Activated T-helper 9 cell treated with anti-CD3 and anti-CD28 coated beads, Interleukin-2, amount 50 U/mL, for 16 hours (primary cell): ENCODE measurements at regions not wholly inside any gene's neighbourhood (a gene's known extent, or its start where the extent isn't known, plus 50 kb on each side); places are given as distances from the start of the nearest gene placed in this dataset.
"Not testable (repeated sequence)": the region's sequence is repeated elsewhere in the genome, so short reads cannot be mapped to it uniquely, and the experiment has no call there.

ENCODE experiments used
- DNase-seq: peaks from one replicate; pipeline ENCODE4 v3.0.0-alpha.2; 2020; ENCODE audit warnings: low read depth

GRCh38 chr2:220696280-220696669 lies 875.8 kb downstream of the EPHA4 start:
- DNase-seq: no peak

DNA sequence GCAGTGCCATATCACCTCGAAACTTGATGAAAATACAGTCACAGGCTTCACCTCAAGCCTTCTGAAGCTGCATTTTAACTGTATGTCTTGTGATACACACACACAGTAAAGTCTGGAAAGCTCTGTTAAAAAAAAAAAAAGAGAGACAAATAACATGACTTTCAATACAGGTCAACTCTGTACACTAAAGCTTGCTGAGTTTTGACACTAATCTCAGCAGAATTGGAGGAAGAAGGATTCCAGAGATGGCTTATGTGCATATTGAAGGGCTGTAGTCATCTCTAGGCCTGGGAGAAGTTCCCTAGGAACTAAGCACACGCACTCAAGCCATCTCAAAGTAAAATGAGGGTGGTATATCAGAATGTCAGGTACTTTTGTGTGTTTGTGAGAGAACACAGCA lies 875.1 kb downstream of the EPHA4 start:
- no peak for DNase-seq

GRCh38 chr2:220701115-220701514 lies 871.0 kb downstream of the EPHA4 start:
- no peak for DNase-seq

DNA sequence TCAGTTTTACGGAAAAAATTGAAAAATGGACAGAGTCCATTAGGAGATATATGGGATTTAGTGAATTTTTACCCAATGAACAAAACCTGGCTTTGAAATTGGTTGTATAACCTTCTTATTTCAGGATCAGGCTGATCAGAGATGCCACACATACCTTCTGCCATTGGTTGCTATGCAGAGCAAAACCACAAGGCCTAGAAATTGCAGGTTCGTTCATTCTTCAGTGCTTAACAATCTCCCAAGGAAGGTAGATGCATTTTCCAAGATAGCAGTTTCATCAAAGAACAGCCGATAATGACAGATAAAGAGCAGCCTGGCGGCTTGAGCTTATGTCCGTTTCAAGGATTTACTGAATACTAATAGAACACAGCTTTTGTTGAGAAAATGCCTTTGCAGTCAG lies 868.8 kb downstream of the EPHA4 start:
- no peak for DNase-seq

DNA sequence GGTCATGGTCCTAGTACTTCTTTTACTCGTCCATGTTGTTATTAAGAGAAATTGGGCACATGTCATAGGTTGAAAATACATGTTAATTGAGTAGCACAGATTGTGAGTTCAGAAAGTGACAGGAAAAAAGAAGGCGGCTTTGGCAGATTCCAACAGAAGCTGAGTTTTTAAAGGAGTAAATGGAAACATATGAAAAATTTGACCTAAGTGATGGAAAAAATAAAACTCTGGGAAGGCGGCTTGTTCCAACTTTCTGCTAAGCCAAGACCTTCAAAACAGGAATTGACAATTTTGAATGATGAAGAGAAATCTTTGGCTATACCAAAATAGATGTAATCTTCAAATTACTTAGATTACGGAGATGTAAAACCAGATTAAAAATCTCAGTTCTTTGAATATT lies 868.0 kb downstream of the EPHA4 start:
- no peak for DNase-seq

DNA sequence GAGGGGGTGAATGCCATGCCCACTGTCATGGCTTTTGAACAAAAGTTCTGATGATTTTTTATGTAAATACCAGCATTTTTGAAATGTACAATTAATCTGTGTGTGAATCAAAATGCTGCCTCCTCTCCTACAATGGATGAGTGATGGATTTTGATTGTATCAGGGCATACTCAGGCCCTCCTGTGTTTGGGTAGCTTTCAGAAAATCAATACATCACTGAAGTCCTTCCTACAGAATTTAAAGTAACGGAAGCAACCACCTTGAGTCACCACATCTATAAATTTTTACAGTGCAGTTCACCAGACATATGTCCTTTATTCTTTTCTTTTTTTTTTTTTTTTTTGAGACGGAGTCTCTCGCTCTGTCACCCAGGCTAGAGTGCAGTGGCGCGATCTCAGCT lies 867.3 kb downstream of the EPHA4 start:
- no peak for DNase-seq

DNA sequence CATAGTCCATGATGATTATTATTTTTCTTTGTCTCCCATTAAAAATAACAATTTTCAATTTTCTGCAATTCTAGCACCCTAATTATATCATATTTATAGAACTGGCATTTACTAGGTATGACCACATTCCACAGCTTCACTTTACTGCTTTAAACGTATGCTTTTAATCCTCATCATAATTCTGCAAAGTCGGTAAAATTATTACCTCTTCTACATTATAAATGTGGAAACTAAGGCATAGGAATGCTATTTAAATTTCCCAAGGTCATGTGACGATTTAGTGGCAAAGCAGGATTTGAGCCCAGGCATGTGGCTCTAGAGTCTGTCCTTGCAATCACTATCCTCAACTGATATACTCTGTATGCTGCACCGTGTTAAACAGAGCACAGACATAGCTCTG lies 866.4 kb downstream of the EPHA4 start:
- no peak for DNase-seq

DNA sequence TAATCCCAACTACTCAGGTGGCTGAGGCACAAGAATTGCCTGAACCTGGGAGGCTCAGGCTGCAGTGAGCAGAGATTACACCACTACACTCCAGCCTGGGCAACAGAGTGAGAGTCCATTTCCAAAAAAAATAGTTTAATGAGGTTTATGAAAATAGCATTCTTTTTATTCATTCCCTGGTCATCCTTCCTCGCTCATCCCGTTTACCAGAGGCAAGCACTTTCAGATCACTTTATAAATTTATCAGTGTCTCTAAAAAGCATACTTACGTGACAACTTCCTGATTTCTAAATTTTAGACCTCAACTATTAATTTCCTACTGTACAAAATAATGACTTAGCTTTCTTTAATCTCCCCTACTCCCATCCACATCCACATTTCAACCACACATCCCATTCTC lies 864.8 kb downstream of the EPHA4 start:
- DNase-seq: no peak

- DNase-seq: no peak
Measured at GRCh38 chr2:220708366-220708765, 863.7 kb downstream of the EPHA4 start.

- no peak for DNase-seq
Measured at GRCh38 chr2:220717283-220717682, 854.8 kb downstream of the EPHA4 start.

DNA sequence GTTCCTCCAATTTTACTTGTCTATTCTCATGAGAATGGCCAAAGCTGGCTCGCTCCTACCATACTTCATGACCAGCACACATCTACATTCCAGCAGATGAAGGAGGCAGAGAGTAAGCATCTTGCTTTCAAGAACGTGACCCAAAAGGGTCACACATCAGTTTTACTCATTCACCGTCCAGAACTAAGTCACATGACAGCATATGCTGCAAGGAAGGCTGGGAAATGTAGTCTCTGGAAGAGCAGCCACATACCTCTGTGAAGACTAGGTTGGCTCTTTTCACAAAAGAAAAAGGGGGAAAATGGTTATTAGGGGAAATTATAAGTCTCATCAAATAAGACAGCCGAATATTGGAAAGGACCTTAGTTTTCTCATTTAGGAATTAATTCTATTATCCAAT lies 835.3 kb downstream of the EPHA4 start:
- DNase-seq: no peak

DNA sequence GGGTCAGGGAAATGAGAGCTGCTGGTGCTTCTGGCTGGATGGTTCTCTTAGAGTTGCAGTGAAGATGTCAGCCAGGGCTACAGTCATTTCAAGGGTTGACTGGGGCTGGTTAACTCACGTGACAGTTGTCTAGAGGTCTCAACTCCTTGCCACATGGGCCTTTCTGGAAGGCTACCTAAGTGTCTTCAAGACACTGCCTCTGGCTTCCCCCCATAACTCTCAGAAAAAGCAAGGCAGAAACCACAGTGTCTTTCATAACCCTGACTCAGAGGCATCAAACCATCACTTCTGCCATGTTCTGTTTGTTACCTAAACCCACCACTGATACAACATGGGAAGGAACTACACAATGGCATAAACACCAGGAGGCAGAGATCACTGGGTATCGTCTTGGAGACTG lies 828.9 kb downstream of the EPHA4 start:
- no peak for DNase-seq

GRCh38 chr2:220744861-220745260 lies 827.2 kb downstream of the EPHA4 start:
- no peak for DNase-seq

DNA sequence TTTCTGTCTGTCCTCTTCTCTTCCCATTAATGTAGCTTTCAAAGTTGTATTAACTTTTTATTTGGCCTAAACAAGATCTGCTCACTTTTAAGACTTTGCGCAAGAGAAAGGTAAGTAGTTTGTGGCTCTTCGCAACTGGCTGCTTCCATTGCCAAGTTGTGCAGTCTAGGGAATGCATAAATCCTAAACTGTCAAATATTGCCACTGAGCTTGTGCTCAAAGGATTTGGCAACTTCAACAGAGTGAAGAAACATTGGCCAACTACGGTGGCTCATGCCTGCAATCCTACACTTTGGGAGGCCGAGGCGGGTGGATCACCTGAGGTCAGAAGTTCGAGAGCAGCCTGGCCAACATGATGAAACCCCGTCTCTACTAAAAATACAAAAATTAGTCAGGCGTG lies 826.4 kb downstream of the EPHA4 start:
- no peak for DNase-seq

- DNase-seq: no peak
Measured at GRCh38 chr2:220747736-220748135, 824.4 kb downstream of the EPHA4 start.

DNA sequence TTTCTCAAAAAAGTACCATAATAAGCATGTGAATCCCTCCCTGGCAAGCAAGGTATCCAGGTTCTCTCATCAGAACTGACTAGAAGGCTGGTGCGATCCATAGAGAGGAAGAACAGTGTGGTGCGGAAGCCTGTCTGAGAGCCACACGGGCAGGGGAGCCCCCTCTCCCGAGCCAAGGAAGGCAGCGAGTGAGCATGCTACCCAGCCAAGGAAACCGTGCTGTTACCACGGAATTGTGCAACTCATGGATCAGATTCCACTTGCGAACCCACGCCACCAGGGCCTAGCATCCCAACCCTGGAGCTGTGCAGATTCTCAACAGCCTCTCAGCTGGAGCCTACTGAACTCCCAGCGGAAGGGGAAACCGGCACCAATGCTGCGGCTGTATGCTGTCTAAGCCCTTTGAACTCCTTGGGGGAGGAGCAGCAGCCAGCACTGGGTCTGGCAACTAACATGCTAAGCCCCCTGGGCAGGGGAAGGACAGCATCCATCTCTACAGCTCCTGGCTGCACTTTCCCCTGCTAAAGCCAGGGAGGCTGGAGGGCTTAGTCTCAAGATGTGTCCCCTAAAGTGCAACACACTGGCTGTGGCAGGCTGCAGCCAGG lies 823.1 kb downstream of the EPHA4 start:
- DNase-seq: no peak

DNA sequence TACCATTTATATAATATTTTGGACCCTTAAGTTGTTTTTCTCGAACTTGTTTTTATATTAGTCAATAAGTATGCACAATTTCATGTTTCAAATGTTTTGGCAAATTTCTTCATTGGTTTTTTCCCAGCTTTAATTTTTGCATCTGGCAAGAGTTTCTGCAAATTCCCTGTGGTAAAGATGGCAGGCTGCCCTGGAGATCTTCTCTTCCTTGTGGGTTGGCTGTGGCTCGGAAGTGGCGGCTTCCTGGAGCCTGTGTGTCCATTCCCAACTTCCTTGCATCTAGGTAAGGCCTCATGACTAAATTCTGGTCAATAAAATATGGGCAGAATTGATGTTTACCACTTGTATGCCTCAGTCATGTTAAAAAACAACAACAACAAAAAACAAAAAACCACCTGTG lies 818.6 kb downstream of the EPHA4 start:
- DNase-seq: no peak

- DNase-seq: no peak
Measured at GRCh38 chr2:220756653-220757052, 815.5 kb downstream of the EPHA4 start.

- not testable (repeated sequence) for DNase-seq
Measured at GRCh38 chr2:220758376-220758775, 813.7 kb downstream of the EPHA4 start.

- no peak for DNase-seq
Measured at GRCh38 chr2:220764171-220764570, 807.9 kb downstream of the EPHA4 start.

GRCh38 chr2:220767591-220768255 lies 804.4 kb downstream of the EPHA4 start:
- DNase-seq: no peak

DNA sequence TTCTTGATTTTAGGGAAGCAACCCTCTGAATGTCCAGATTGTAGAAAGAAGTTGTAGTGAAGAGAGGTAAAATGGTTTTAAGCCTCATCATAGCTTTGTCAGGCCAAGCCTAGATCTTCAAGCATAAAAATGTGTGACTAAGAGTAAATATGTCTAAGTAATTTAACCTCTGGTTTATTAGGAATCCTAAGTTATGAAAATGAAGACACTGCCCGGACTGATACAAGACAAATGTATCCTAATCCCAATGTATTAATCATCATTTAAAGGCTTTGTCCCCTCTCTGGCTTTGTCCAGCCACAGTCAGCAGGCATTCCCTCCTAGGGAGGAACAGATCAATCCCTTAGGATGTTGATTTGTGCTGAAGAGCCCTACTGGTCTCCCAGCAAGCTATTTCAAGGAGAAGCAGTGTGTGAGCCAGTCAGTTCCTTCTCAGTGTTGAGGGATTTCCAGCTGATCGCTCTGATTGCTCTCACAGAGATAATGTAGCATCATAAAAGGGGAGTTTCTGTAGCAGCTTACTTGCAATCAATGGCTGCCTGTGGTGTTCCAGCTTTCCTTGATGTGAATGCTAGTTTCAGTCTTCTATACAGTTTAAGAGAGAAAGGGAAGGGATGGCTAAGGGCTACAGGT lies 796.1 kb downstream of the EPHA4 start:
- DNase-seq: no peak

GRCh38 chr2:220779076-220779475 lies 793.0 kb downstream of the EPHA4 start:
- DNase-seq: not testable (repeated sequence)

GRCh38 chr2:220779511-220779910 lies 792.6 kb downstream of the EPHA4 start:
- DNase-seq: no peak
